Left lung (tissue), 4 donors: ENCODE measurements at regions not wholly inside any gene's neighbourhood (a gene's known extent, or its start where the extent isn't known, plus 50 kb on each side); places are given as distances from the start of the nearest gene placed in this dataset.

ENCODE experiments used
- ATAC-seq: fragments of 200-7000 bp; cut with Tn5 transposase; one replicate; pipeline ENCODE4 v1.9.1; 2020; ENCODE audit warnings: moderate library complexity
- DNase-seq, 4 donors: peaks; one replicate each; pipeline ENCODE4 v3.0.0-alpha.2; 2013 to 2020
- H3K27ac ChIP-seq, 2 donors: fragments of 200-600 bp; sonication (generic) in 1 of 2; one replicate each; pipeline versions ENCODE4 v1.5.0 to v1.8.0; 2020 to 2021
- H3K27me3 ChIP-seq, 2 donors: fragments of 200-600 bp; sonication (generic) in 1 of 2; one replicate each; pipeline versions ENCODE4 v1.5.0 to v1.8.0; 2020 to 2021
- H3K36me3 ChIP-seq, 2 donors: fragments of 200-600 bp; sonication (generic) in 1 of 2; one replicate each; pipeline versions ENCODE4 v1.5.0 to v1.8.0; 2020 to 2021
- H3K4me1 ChIP-seq, 2 donors: fragments of 200-600 bp; one replicate each; pipeline ENCODE4 v1.8.0; 2021
- H3K4me3 ChIP-seq, 2 donors: fragments of 200-600 bp; sonication (generic) in 1 of 2; one replicate each; pipeline versions ENCODE4 v1.5.0 to v1.8.0; 2020 to 2021; ENCODE audit warnings: mild to moderate bottlenecking in 1 of 2
- H3K9me3 ChIP-seq, 2 donors: fragments of 200-600 bp; sonication (generic) in 1 of 2; one replicate each; pipeline versions ENCODE4 v1.5.0 to v1.8.0; 2020 to 2021
- CTCF ChIP-seq, 2 donors: fragments of 200-600 bp; sonication (generic) in 1 of 2; IDR thresholded peaks; one replicate each; pipeline versions ENCODE4 v1.5.0 to v1.8.0; 2021; ENCODE audit warnings: antibody characterized with exemption in 2 of 2
- intact Hi-C, 2 donors: fragments of 100-400 bp; cut with DNase I; formaldehyde crosslinking; loops; one replicate each; pipeline versions ENCODE4 v1.11.2 to v1.14.2; 2022
- donor health status: DM: no; HTN: yes; CAD: no.
- donor health status: DM: no; HTN: no; CAD: no.

GRCh38 chr2:242030226-242030575 is 160.7 kb downstream of the RTP5 start:
- no peak for TF ChIP-seq CTCF (IDR thresholded peaks at IDR 0.05)
- peak in 1 of 4 donors; percentile 39 for DNase-seq
- no peak for ATAC-seq
- Histone ChIP-seq H3K4me3 (no peak overlapping the region), H3K4me1 (no peaks in the 10 kb centered on the region), H3K9me3 (no peaks in the 10 kb centered on the region), H3K27me3 (peaks cover 0 to 83% of the 10 kb centered on the region in 2 donors), H3K27ac (no peak overlapping the region), H3K36me3 (no peaks in the 10 kb centered on the region)
- intact Hi-C loops, result no loop called here

GRCh38 chr2:242030858-242031257 is 161.3 kb downstream of the RTP5 start:
- Histone ChIP-seq H3K4me1 (no peaks in the 10 kb centered on the region), H3K27me3 (peaks cover 0 to 83% of the 10 kb centered on the region in 2 donors), H3K9me3 (no peaks in the 10 kb centered on the region), H3K4me3 (no peak overlapping the region), H3K27ac (no peak overlapping the region), H3K36me3 (no peaks in the 10 kb centered on the region)
- intact Hi-C loops, result no loop called here
- DNase-seq (peak in 1 of 4 donors; percentile 40), ATAC-seq (no peak)
- TF ChIP-seq CTCF (IDR thresholded peaks at IDR 0.05), result no peak

GRCh38 chr2:242031481-242032019 is 162.0 kb downstream of the RTP5 start:
- Histone ChIP-seq H3K9me3 (no peaks in the 10 kb centered on the region), H3K27ac (no peak overlapping the region), H3K27me3 (peaks cover 0 to 83% of the 10 kb centered on the region in 2 donors), H3K36me3 (no peaks in the 10 kb centered on the region), H3K4me1 (no peaks in the 10 kb centered on the region), H3K4me3 (no peak overlapping the region)
- no peak for TF ChIP-seq CTCF (IDR thresholded peaks at IDR 0.05)
- peak; percentile 36 for ATAC-seq
- intact Hi-C loops, result no loop called here
- peak in 1 of 4 donors; percentile 49 for DNase-seq

- Histone ChIP-seq H3K27me3 (peaks cover 0 to 84% of the 10 kb centered on the region in 2 donors), H3K4me3 (no peak overlapping the region), H3K9me3 (no peaks in the 10 kb centered on the region), H3K4me1 (no peaks in the 10 kb centered on the region), H3K36me3 (no peaks in the 10 kb centered on the region), H3K27ac (no peak overlapping the region)
- intact Hi-C loops, result no loop called here
- ATAC-seq (no peak), DNase-seq (peak in 1 of 4 donors; percentile 43)
- no peak for TF ChIP-seq CTCF (IDR thresholded peaks at IDR 0.05)
Observed at GRCh38 chr2:242032780-242033656, 163.5 kb downstream of the RTP5 start.

GRCh38 chr2:242034138-242034537 is 164.6 kb downstream of the RTP5 start:
- intact Hi-C loops, result no loop called here
- no peaks in the 10 kb centered on the region for H3K4me1 ChIP-seq
- peak in 1 of 4 donors; percentile 31 for DNase-seq
- TF ChIP-seq CTCF (IDR thresholded peaks at IDR 0.05), result no peak
- no peaks in the 10 kb centered on the region for H3K36me3 ChIP-seq
- no peaks in the 10 kb centered on the region for H3K9me3 ChIP-seq
- H3K4me3 ChIP-seq, result no peak overlapping the region
- no peak overlapping the region for H3K27ac ChIP-seq
- H3K27me3 ChIP-seq, result peaks cover 0 to 87% of the 10 kb centered on the region in 2 donors
- no peak for ATAC-seq
